Endothelial cell of umbilical vein (primary cell): ENCODE measurements at regions not wholly inside any gene's neighbourhood (a gene's known extent, or its start where the extent isn't known, plus 50 kb on each side); places are given as distances from the start of the nearest gene placed in this dataset.

Source experiments
- BruUV-seq: library from RNA; stranded (reverse); fragments of 400-500 nt; replicated peaks from 2 replicates; lab custom pipeline; 2021; lab: Mats Ljungman, UMichigan
- CTCF ChIA-PET: fragments of 300-600, 350-600 bp; sonication (Branson Sonifier 250); formaldehyde crosslinking; loops from one replicate; lab custom pipeline; 2021; ENCODE audit warnings: antibody characterized with exemption, inconsistent platforms; lab: Charles Lee
- POLR2A ChIA-PET: fragments of 300-600, 350-600 bp; sonication (Branson Sonifier 250); formaldehyde crosslinking; loops from one replicate; lab custom pipeline; 2021; ENCODE audit warnings: antibody characterized with exemption, inconsistent platforms; lab: Charles Lee
- DNase-seq: peaks from one replicate; pipeline ENCODE4 v3.0.0-alpha.2; 2011; ENCODE audit warnings: low read depth, low spot score
- FAIRE-seq: peaks from 2 replicates; lab custom pipeline; 2011; peaks lifted over from hg19 to GRCh38; lab: Jason Lieb, UNC
- H2AFZ ChIP-seq: 2 replicates; pipeline ENCODE4 v1.6.0; 2012; ENCODE audit warnings: low read depth, low read length, control low read depth, inconsistent platforms
- H3K27ac ChIP-seq: 2 replicates; pipeline ENCODE4 v1.5.1; 2011; ENCODE audit warnings: low read depth, mild to moderate bottlenecking, control low read depth, low read length, moderate library complexity; ENCODE audit not compliant: insufficient read depth
- H3K27me3 ChIP-seq, 2 experiments: 2 replicates each; pipeline versions ENCODE4 v1.6.0 to v1.6.1; 2011; ENCODE audit warnings: low read length in 2 of 2, mixed read lengths in 1 of 2; ENCODE audit not compliant: control insufficient read depth in 2 of 2, insufficient read depth in 2 of 2
- H3K36me3 ChIP-seq, 2 experiments: 2 replicates in 1 of 2; 3 replicates in 1 of 2; pipeline ENCODE4 v1.5.1; 2011; ENCODE audit warnings: low read length in 2 of 2, mild to moderate bottlenecking in 1 of 2, moderate library complexity in 1 of 2; ENCODE audit not compliant: control insufficient read depth in 2 of 2, insufficient read depth in 2 of 2; ENCODE audit errors: extremely low read depth in 1 of 2
- H3K4me1 ChIP-seq: 3 replicates; pipeline ENCODE4 v1.5.1; 2011; ENCODE audit warnings: mild to moderate bottlenecking, low read length; ENCODE audit not compliant: control insufficient read depth, insufficient read depth; ENCODE audit errors: extremely low read depth
- H3K4me2 ChIP-seq: 2 replicates; pipeline ENCODE4 v1.6.1; 2011; ENCODE audit warnings: low read length, control low read depth, mixed read lengths; ENCODE audit not compliant: insufficient read depth
- H3K4me3 ChIP-seq, 3 experiments: fragments of 200-600 bp in 1 of 3; sonication (generic), shearing (Covaris generic) in 1 of 3; replicated peaks in 1 of 3; 2 replicates each; pipeline ENCODE4 v1.5.1; 2011 to 2016; ENCODE audit warnings: control low read depth in 3 of 3, low read length in 3 of 3, mild to moderate bottlenecking in 2 of 3, inconsistent platforms in 1 of 3, low read depth in 1 of 3, moderate library complexity in 1 of 3; ENCODE audit not compliant: insufficient read depth in 1 of 3
- H3K79me2 ChIP-seq: 2 replicates; pipeline ENCODE4 v1.6.0; 2012; ENCODE audit warnings: low read length, inconsistent platforms; ENCODE audit not compliant: control insufficient read depth, insufficient read depth
- H3K9ac ChIP-seq: replicated peaks from 2 replicates; pipeline ENCODE3; 2011; ENCODE audit warnings: low read length, control low read depth; ENCODE audit not compliant: insufficient read depth; ENCODE audit errors: extremely low read depth
- H3K9me1 ChIP-seq: replicated peaks from 3 replicates; pipeline ENCODE4 v1.6.0; 2011; ENCODE audit warnings: mild to moderate bottlenecking, low read length; ENCODE audit not compliant: control insufficient read depth, insufficient read depth; ENCODE audit errors: extremely low read depth
- H3K9me3 ChIP-seq: replicated peaks from 2 replicates; pipeline ENCODE4 v1.5.1; 2012; ENCODE audit warnings: low read length, inconsistent platforms; ENCODE audit not compliant: control insufficient read depth, insufficient read depth
- H4K20me1 ChIP-seq: replicated peaks from 2 replicates; pipeline ENCODE3; 2011; ENCODE audit warnings: mild to moderate bottlenecking, low read length; ENCODE audit not compliant: control insufficient read depth, insufficient read depth; ENCODE audit errors: extremely low read depth
- CTCF ChIP-seq, 2 donors: IDR thresholded peaks; 1 replicate in 1 of 2; 2 replicates in 1 of 2; pipeline ENCODE4 v1.5.1; 2011; ENCODE audit warnings: low read length in 2 of 2, mild to moderate bottlenecking in 2 of 2, moderate library complexity in 2 of 2, control low read depth in 1 of 2, inconsistent platforms in 1 of 2, low read depth in 1 of 2; ENCODE audit not compliant: insufficient read depth in 1 of 2; ENCODE audit errors: extremely low read depth in 1 of 2
- EZH2 ChIP-seq: IDR thresholded peaks from 2 replicates; pipeline ENCODE4 v1.6.1; 2012; ENCODE audit warnings: borderline replicate concordance, low read depth, mild to moderate bottlenecking, moderate library complexity, low read length, inconsistent platforms; ENCODE audit not compliant: severe bottlenecking
- FOS ChIP-seq: IDR thresholded peaks from 2 replicates; pipeline ENCODE4 v1.6.1; 2011; ENCODE audit warnings: mild to moderate bottlenecking, low read length, moderate library complexity, borderline replicate concordance; ENCODE audit not compliant: insufficient read depth
- GATA2 ChIP-seq: IDR thresholded peaks from 2 replicates; pipeline ENCODE4 v1.7.0; 2011; ENCODE audit warnings: low read depth, mild to moderate bottlenecking, moderate library complexity, mixed read lengths, low read length; ENCODE audit not compliant: insufficient read length, insufficient read depth
- JUN ChIP-seq: IDR thresholded peaks from 2 replicates; pipeline ENCODE4 v1.6.1; 2011; ENCODE audit warnings: borderline replicate concordance, low read depth; ENCODE audit not compliant: insufficient read length, insufficient read depth
- MAX ChIP-seq: IDR thresholded peaks from 2 replicates; pipeline ENCODE4 v1.6.1; 2011; ENCODE audit not compliant: insufficient read depth, insufficient read length
- MYC ChIP-seq: IDR thresholded peaks from one replicate; pipeline ENCODE4 v1.6.1; 2011; ENCODE audit warnings: mild to moderate bottlenecking, low read depth, low read length
- POLR2A ChIP-seq: IDR thresholded peaks from 2 replicates; pipeline ENCODE4 v1.6.1; 2012; ENCODE audit warnings: low read depth, mild to moderate bottlenecking, control low read depth, low read length
- POLR2AphosphoS5 ChIP-seq: IDR thresholded peaks from 2 replicates; pipeline ENCODE4 v1.6.1; 2012; ENCODE audit warnings: low read depth, mild to moderate bottlenecking, control low read depth, low read length, moderate library complexity; ENCODE audit not compliant: insufficient read depth
- dilution Hi-C: fragments of 300-500 bp; cut with MboI; formaldehyde crosslinking; loops from one replicate; pipeline ENCODE4 v1.15.0; 2019; ENCODE audit warnings: low sequenced_read_pairs; ENCODE audit not compliant: extremely low pct_ligation_motif_present
- intact Hi-C: fragments of 100-400 bp; cut with micrococcal nuclease; formaldehyde crosslinking; loops from one replicate; pipeline ENCODE4 v1.10.0; 2022

- H3K36me3 ChIP-seq = no peaks in the 10 kb centered on the region
- POLR2A ChIA-PET = interaction anchor here (0.6 to 0.7 kb wide), 2 partner anchors 49 to 121 kb away, joined by 3 read pairs; no protein-coding TSS in a partner anchor
- no peaks in the 10 kb centered on the region for H4K20me1 ChIP-seq
- H3K9me3 ChIP-seq = no peaks in the 10 kb centered on the region
- no peaks in the 10 kb centered on the region for H3K27me3 ChIP-seq
- DNase-seq (peak; percentile 84), FAIRE-seq (peak; percentile 40)
- CTCF ChIA-PET = interaction anchor here (0.8 to 2.3 kb wide), 11 partner anchors 9 to 454 kb away, joined by 3 to 7 read pairs (median 4); partner anchors contain the start of gene SPRY2
- peak overlapping the region; percentile 53 for H3K4me2 ChIP-seq
- intact Hi-C loops = loop anchor here (1.0 to 10.0 kb wide), 6 partner anchors 48 to 458 kb away; partner anchors contain the start of gene SPRY2
- peak overlapping the region; percentile 32 for H3K27ac ChIP-seq
- H2AFZ ChIP-seq = peak overlapping the region; percentile 92
- peak overlapping the region; percentile 41 for H3K9ac ChIP-seq
- no TSS peak for BruUV-seq
- H3K79me2 ChIP-seq = no peaks in the 10 kb centered on the region
- H3K4me3 ChIP-seq = peak overlapping the region in 1 of 3 experiments; percentile 21
- TF ChIP-seq FOS (peak; percentile 17), EZH2 (no peak)
- H3K4me1 ChIP-seq = peaks cover 23% of the 10 kb centered on the region
- dilution Hi-C loops = no loop called here
- no peaks in the 10 kb centered on the region for H3K9me1 ChIP-seq
These were observed 208.0 kb downstream of the SPRY2 start for GRCh38 chr13:80132741-80133601.

GRCh38 chr13:80131204-80131603 lies 209.7 kb downstream of the SPRY2 start:
- Histone ChIP-seq H3K27ac (no peak overlapping the region), H4K20me1 (no peaks in the 10 kb centered on the region), H3K4me2 (peak overlapping the region; percentile 78), H3K9me3 (no peaks in the 10 kb centered on the region), H3K27me3 (no peaks in the 10 kb centered on the region), H3K4me1 (peaks cover 23% of the 10 kb centered on the region), H3K9me1 (no peaks in the 10 kb centered on the region), H3K79me2 (no peaks in the 10 kb centered on the region), H3K9ac (peak overlapping the region; percentile 34), H2AFZ (peak overlapping the region; percentile 47), H3K4me3 (peak overlapping the region; percentile 10 to 38 (median 29)), H3K36me3 (no peaks in the 10 kb centered on the region)
- BruUV-seq = no TSS peak
- dilution Hi-C loops (no loop called here), intact Hi-C loops (loop anchor here (1.0 to 10.0 kb wide), 4 partner anchors 89 to 456 kb away; no protein-coding TSS in a partner anchor)
- ChIA-PET POLR2A (no interaction called here), CTCF (interaction anchor here (0.6 to 0.8 kb wide), 2 partner anchors 83 to 320 kb away, joined by 3 read pairs; no protein-coding TSS in a partner anchor)
- DNase-seq (peak; percentile 55), FAIRE-seq (peak; percentile 67)
- TF ChIP-seq MAX (no peak), POLR2AphosphoS5 (no peak), EZH2 (no peak), GATA2 (no peak), MYC (no peak), CTCF (IDR thresholded peaks at IDR 0.05; ENCODE audit: extremely low read depth in 1 of 2, insufficient read depth in 1 of 2, low read depth in 1 of 2, low read length in 2 of 2) (no peak), POLR2A (no peak), FOS (no peak), JUN (no peak)
